ENCODE measurements at regions not wholly inside any gene's neighbourhood (a gene's known extent, or its start where the extent isn't known, plus 50 kb on each side); places are given as distances from the start of the nearest gene placed in this dataset.

GRCh38 chr20:22503577-22503976, 80.8 kb downstream of the FOXA2 start:
- no peaks in the 10 kb centered on the region for H3K4me1 Mint-ChIP-seq (ENCODE audit: low read depth, unreplicated experiment)
- Histone ChIP-seq H3K9me3 (ENCODE audit: insufficient read depth, low read depth, low read length) (peaks cover 15% of the 10 kb centered on the region), H3K9ac (ENCODE audit: low read length) (no peak overlapping the region), H4K20me1 (ENCODE audit: insufficient read depth, low read length) (no peaks in the 10 kb centered on the region), H3K36me3 (ENCODE audit: insufficient read depth, low read length) (no peaks in the 10 kb centered on the region), H2AFZ (ENCODE audit: low read depth, low read length) (no peak overlapping the region), H3K79me2 (ENCODE audit: insufficient read depth, low read length) (no peaks in the 10 kb centered on the region), H3K27me3 (ENCODE audit: insufficient read depth, low read length) (no peaks in the 10 kb centered on the region), H3K27ac (ENCODE audit: low read depth, low read length) (no peak overlapping the region), H3K4me1 (ENCODE audit: insufficient read depth, low read length) (no peaks in the 10 kb centered on the region), H3K4me2 (ENCODE audit: low read length) (no peak overlapping the region), H3K4me3 (ENCODE audit: insufficient read depth, low read depth, low read length) (no peak overlapping the region)
- no peaks in the 10 kb centered on the region for H3K36me3 Mint-ChIP-seq (ENCODE audit: low read depth, unreplicated experiment)
- peaks cover 46% of the 10 kb centered on the region for H3K27me3 Mint-ChIP-seq (ENCODE audit: low read depth, unreplicated experiment)
- DNase-seq (ENCODE audit: low read depth) = no peak
- H3K9me3 Mint-ChIP-seq (ENCODE audit: unreplicated experiment) = no peaks in the 10 kb centered on the region
- TF ChIP-seq EZH2 (IDR thresholded peaks at IDR 0.05; ENCODE audit: insufficient read depth, low read length) (no peak), CTCF (IDR thresholded peaks at IDR 0.05; ENCODE audit: insufficient read depth, low read depth, low read length) (no peak)
- no peak for FAIRE-seq
- no peak overlapping the region for H3K4me3 Mint-ChIP-seq (ENCODE audit: unreplicated experiment)
- no peak overlapping the region for H3K27ac Mint-ChIP-seq (ENCODE audit: unreplicated experiment)

- no peak for DNase-seq (ENCODE audit: low read depth)
- H3K27ac Mint-ChIP-seq (ENCODE audit: unreplicated experiment) = no peak overlapping the region
- H3K27me3 Mint-ChIP-seq (ENCODE audit: low read depth, unreplicated experiment) = peaks cover 41% of the 10 kb centered on the region
- Histone ChIP-seq H3K79me2 (ENCODE audit: insufficient read depth, low read length) (no peaks in the 10 kb centered on the region), H3K9me3 (ENCODE audit: insufficient read depth, low read depth, low read length) (peaks cover 15% of the 10 kb centered on the region), H3K4me2 (ENCODE audit: low read length) (no peak overlapping the region), H3K27ac (ENCODE audit: low read depth, low read length) (no peak overlapping the region), H3K4me1 (ENCODE audit: insufficient read depth, low read length) (no peaks in the 10 kb centered on the region), H2AFZ (ENCODE audit: low read depth, low read length) (no peak overlapping the region), H3K36me3 (ENCODE audit: insufficient read depth, low read length) (no peaks in the 10 kb centered on the region), H3K4me3 (ENCODE audit: insufficient read depth, low read depth, low read length) (no peak overlapping the region), H3K27me3 (ENCODE audit: insufficient read depth, low read length) (no peaks in the 10 kb centered on the region), H4K20me1 (ENCODE audit: insufficient read depth, low read length) (no peaks in the 10 kb centered on the region), H3K9ac (ENCODE audit: low read length) (no peak overlapping the region)
- H3K4me1 Mint-ChIP-seq (ENCODE audit: low read depth, unreplicated experiment) = no peaks in the 10 kb centered on the region
- no peaks in the 10 kb centered on the region for H3K36me3 Mint-ChIP-seq (ENCODE audit: low read depth, unreplicated experiment)
- no peak overlapping the region for H3K4me3 Mint-ChIP-seq (ENCODE audit: unreplicated experiment)
- TF ChIP-seq EZH2 (IDR thresholded peaks at IDR 0.05; ENCODE audit: insufficient read depth, low read length) (no peak), CTCF (IDR thresholded peaks at IDR 0.05; ENCODE audit: insufficient read depth, low read depth, low read length) (no peak)
- no peaks in the 10 kb centered on the region for H3K9me3 Mint-ChIP-seq (ENCODE audit: unreplicated experiment)
- FAIRE-seq = no peak
These were observed 81.6 kb downstream of the FOXA2 start for GRCh38 chr20:22502731-22503191.

GRCh38 chr20:22501566-22502344, 82.6 kb downstream of the FOXA2 start:
- H3K4me1 ChIP-seq (ENCODE audit: insufficient read depth, low read length) = no peaks in the 10 kb centered on the region
- no peak overlapping the region for H3K9ac ChIP-seq (ENCODE audit: low read length)
- no peak overlapping the region for H3K27ac ChIP-seq (ENCODE audit: low read depth, low read length)
- H3K4me3 ChIP-seq (ENCODE audit: insufficient read depth, low read depth, low read length) = no peak overlapping the region
- Mint-ChIP-seq H3K4me3 (ENCODE audit: unreplicated experiment) (no peak overlapping the region), H3K9me3 (ENCODE audit: unreplicated experiment) (peaks cover 4% of the 10 kb centered on the region), H3K4me1 (ENCODE audit: low read depth, unreplicated experiment) (no peaks in the 10 kb centered on the region), H3K36me3 (ENCODE audit: low read depth, unreplicated experiment) (no peaks in the 10 kb centered on the region), H3K27me3 (ENCODE audit: low read depth, unreplicated experiment) (peaks cover 48% of the 10 kb centered on the region), H3K27ac (ENCODE audit: unreplicated experiment) (no peak overlapping the region)
- H2AFZ ChIP-seq (ENCODE audit: low read depth, low read length) = no peak overlapping the region
- FAIRE-seq (no peak), DNase-seq (ENCODE audit: low read depth) (no peak)
- no peaks in the 10 kb centered on the region for H3K27me3 ChIP-seq (ENCODE audit: insufficient read depth, low read length)
- no peaks in the 10 kb centered on the region for H3K36me3 ChIP-seq (ENCODE audit: insufficient read depth, low read length)
- no peaks in the 10 kb centered on the region for H4K20me1 ChIP-seq (ENCODE audit: insufficient read depth, low read length)
- no peak overlapping the region for H3K4me2 ChIP-seq (ENCODE audit: low read length)
- no peak for TF ChIP-seq CTCF (IDR thresholded peaks at IDR 0.05; ENCODE audit: insufficient read depth, low read depth, low read length)
- no peak for TF ChIP-seq EZH2 (IDR thresholded peaks at IDR 0.05; ENCODE audit: insufficient read depth, low read length)
- H3K79me2 ChIP-seq (ENCODE audit: insufficient read depth, low read length) = no peaks in the 10 kb centered on the region
- peaks cover 15% of the 10 kb centered on the region for H3K9me3 ChIP-seq (ENCODE audit: insufficient read depth, low read depth, low read length)

All from astrocyte (in vitro differentiated cells and primary cell).